ENCODE measurements at regions not wholly inside any gene's neighbourhood (a gene's known extent, or its start where the extent isn't known, plus 50 kb on each side); places are given as distances from the start of the nearest gene placed in this dataset.

- Histone ChIP-seq H3K4me3 (no peak overlapping the region), H3K27me3 (no peaks in the 10 kb centered on the region), H3K9me2 (replicated peaks; ENCODE audit: insufficient read depth) (no peaks in the 10 kb centered on the region), H2AFZ (no peak overlapping the region), H3K4me1 (ENCODE audit: insufficient read depth) (no peaks in the 10 kb centered on the region), H3K27ac (peak overlapping the region; percentile 34), H3K9me3 (ENCODE audit: low read depth) (no peaks in the 10 kb centered on the region), H4K20me1 (ENCODE audit: insufficient read depth, poor library complexity, severe bottlenecking) (no peaks in the 10 kb centered on the region), H3K4me2 (peak overlapping the region; percentile 13), H3K36me3 (replicated peaks; ENCODE audit: insufficient read depth, low read depth) (no peaks in the 10 kb centered on the region), H3K79me2 (no peaks in the 10 kb centered on the region)
- 48% methylated on average over 4 of the region's 4 CpGs for WGBS (ENCODE audit: low lambda C conversion rate, missing lambda C conversion rate)
- TF ChIP-seq EZH2 (IDR thresholded peaks at IDR 0.05; ENCODE audit: borderline replicate concordance) (no peak), CTCF (IDR thresholded peaks at IDR 0.05; ENCODE audit: poor library complexity) (no peak), EZH2phosphoT487 (IDR thresholded peaks at IDR 0.05; ENCODE audit: low read depth, severe bottlenecking, unreplicated experiment) (no peak)
- peak; percentile 17 for DNase-seq (ENCODE audit: low spot score)
These were observed 835.6 kb downstream of the PCDH17 start for GRCh38 chr13:58467176-58467575.

- Histone ChIP-seq H3K27me3 (no peaks in the 10 kb centered on the region), H2AFZ (no peak overlapping the region), H3K4me2 (no peak overlapping the region), H3K4me3 (no peak overlapping the region), H4K20me1 (ENCODE audit: insufficient read depth, poor library complexity, severe bottlenecking) (no peaks in the 10 kb centered on the region), H3K9me3 (ENCODE audit: low read depth) (no peaks in the 10 kb centered on the region), H3K27ac (no peak overlapping the region), H3K4me1 (ENCODE audit: insufficient read depth) (no peaks in the 10 kb centered on the region), H3K36me3 (replicated peaks; ENCODE audit: insufficient read depth, low read depth) (no peaks in the 10 kb centered on the region), H3K9me2 (replicated peaks; ENCODE audit: insufficient read depth) (no peaks in the 10 kb centered on the region), H3K79me2 (no peaks in the 10 kb centered on the region)
- DNase-seq (ENCODE audit: low spot score) = no peak
- no peak for TF ChIP-seq CTCF (IDR thresholded peaks at IDR 0.05; ENCODE audit: poor library complexity)
- TF ChIP-seq EZH2phosphoT487 (IDR thresholded peaks at IDR 0.05; ENCODE audit: low read depth, severe bottlenecking, unreplicated experiment) = no peak
- no peak for TF ChIP-seq EZH2 (IDR thresholded peaks at IDR 0.05; ENCODE audit: borderline replicate concordance)
- WGBS (ENCODE audit: low lambda C conversion rate, missing lambda C conversion rate) = 95% methylated on average over 3 of the region's 3 CpGs
These were observed 840.9 kb downstream of the PCDH17 start for GRCh38 chr13:58472483-58472882.

GRCh38 chr13:58474581-58474980 is 843.0 kb downstream of the PCDH17 start:
- Histone ChIP-seq H3K36me3 (replicated peaks; ENCODE audit: insufficient read depth, low read depth) (no peaks in the 10 kb centered on the region), H4K20me1 (ENCODE audit: insufficient read depth, poor library complexity, severe bottlenecking) (no peaks in the 10 kb centered on the region), H2AFZ (no peak overlapping the region), H3K79me2 (no peaks in the 10 kb centered on the region), H3K27me3 (no peaks in the 10 kb centered on the region), H3K4me3 (no peak overlapping the region), H3K4me1 (ENCODE audit: insufficient read depth) (no peaks in the 10 kb centered on the region), H3K4me2 (no peak overlapping the region), H3K27ac (no peak overlapping the region), H3K9me2 (replicated peaks; ENCODE audit: insufficient read depth) (no peaks in the 10 kb centered on the region), H3K9me3 (ENCODE audit: low read depth) (no peaks in the 10 kb centered on the region)
- no peak for DNase-seq (ENCODE audit: low spot score)
- no peak for TF ChIP-seq EZH2 (IDR thresholded peaks at IDR 0.05; ENCODE audit: borderline replicate concordance)
- TF ChIP-seq CTCF (IDR thresholded peaks at IDR 0.05; ENCODE audit: poor library complexity) = no peak
- no peak for TF ChIP-seq EZH2phosphoT487 (IDR thresholded peaks at IDR 0.05; ENCODE audit: low read depth, severe bottlenecking, unreplicated experiment)

All from hepatocyte (in vitro differentiated cells).